HG03139 (cell line): ENCODE measurements at regions not wholly inside any gene's neighbourhood (a gene's known extent, or its start where the extent isn't known, plus 50 kb on each side); places are given as distances from the start of the nearest gene placed in this dataset.

Experiments
- ATAC-seq: cut with Tn5 transposase; IDR thresholded peaks from one replicate; pipeline ENCODE4 v1.9.1; 2021; ENCODE audit not compliant: unreplicated experiment

DNA sequence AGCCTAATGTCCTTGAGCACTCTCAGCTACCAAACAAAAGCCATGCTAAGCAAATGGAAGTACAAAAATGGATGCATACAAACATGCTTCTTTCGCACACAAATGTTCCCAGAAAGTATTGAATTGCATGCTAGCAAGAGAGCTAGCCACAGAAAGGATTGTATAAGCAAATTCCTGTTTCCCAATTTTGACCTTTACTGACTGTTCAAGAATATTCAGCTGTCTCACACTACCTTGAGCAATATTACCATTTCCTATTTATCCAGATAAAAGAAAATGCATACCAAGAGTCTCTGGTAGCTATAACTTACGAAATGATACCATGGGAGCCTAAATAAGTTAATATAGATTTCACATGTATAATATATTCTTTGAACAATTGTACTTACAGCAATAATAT lies 264.6 kb downstream of the TMEM167A start:
- no peak for ATAC-seq

- ATAC-seq, result no peak
Measured at GRCh38 chr5:82811490-82811889, 265.7 kb downstream of the TMEM167A start.

GRCh38 chr5:82809420-82810143 lies 267.6 kb downstream of the TMEM167A start:
- ATAC-seq, result no peak

DNA sequence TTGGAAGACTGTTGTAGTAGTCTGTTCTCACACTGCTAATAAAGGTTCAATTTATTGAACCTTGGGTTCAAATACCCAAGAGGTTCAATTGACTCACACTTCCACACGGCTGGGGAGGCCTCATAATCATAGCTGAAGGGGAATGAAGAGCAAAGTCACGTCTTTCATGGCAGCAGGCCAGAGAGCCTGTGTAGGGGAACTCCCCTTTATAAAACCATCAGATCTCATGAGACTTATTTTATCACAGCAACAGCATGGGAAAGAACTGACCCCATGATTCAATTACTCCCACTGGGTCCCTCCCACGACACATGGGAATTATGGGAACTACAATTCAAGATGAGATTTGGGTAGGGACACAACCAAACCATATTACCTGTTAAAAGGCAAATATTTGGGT lies 268.2 kb downstream of the TMEM167A start:
- ATAC-seq, result no peak

GRCh38 chr5:82807021-82807420 lies 270.2 kb downstream of the TMEM167A start:
- ATAC-seq, result no peak

DNA sequence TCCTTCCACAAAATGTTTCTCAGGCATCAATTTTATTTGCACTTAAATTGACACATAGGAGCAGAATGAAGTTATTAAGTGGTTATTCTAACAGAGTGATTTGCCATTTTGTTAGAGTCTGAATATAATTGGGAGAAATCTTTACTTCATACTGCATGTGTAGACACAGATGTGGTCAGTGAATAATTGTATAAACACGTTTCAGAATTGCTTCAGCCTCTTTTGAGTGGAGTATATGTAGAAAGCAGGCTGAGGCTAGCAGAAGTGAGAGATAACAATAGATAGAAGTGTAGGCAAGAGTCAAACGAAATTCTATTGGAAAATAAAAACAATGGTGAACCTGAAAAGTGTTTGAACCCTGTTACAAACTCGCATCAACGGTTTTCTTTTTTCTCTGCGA lies 270.7 kb downstream of the TMEM167A start:
- ATAC-seq, result no peak

DNA sequence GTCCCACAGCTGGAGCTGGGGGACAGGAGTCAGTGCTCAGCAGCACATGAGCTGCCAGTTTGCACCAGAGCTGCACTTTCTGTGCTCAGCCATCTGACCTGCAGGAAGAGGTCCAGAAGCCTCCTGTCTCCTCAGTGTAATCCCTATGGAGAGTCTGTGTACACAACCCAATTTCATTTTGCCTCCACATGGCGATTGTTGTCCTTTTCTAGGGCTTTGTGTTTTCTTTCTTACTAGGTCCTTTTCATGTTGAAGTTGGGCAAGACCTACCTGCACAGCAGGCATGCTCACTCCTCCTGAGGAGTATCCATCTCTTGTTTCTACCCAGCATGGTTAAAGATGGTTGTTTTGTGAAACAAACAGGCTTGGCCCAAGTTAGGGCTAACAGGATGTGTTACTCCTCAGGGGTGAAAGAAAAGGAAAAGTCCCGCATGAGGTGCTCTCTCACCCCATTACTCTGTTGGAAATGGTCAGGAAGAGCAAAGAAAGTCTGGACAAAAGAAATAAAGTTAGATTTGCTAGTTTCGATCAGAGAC lies 273.0 kb downstream of the TMEM167A start:
- ATAC-seq, result no peak

DNA sequence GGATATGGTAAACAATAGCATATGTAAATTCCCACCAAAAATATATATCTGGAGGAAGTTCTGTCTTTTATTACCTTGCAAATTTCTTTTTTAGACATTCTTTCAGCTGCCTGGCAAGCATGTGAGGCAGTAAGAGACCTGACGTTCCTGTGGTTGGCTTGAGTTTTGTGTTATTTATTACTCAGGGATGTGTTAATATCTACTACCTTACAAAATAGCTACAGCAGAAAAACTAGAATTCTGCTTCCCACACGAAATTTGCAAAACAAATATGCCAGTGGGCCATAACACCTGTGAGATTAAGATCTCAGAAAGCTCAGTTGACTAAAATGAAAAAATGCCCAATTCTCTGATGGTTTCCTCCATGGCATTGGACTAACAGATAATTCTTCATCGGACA lies 274.2 kb downstream of the TMEM167A start:
- peak; percentile 67 for ATAC-seq

- ATAC-seq, result no peak
Measured at GRCh38 chr5:82800826-82801225, 276.4 kb downstream of the TMEM167A start.

GRCh38 chr5:82799361-82800077 lies 277.7 kb downstream of the TMEM167A start:
- ATAC-seq, result no peak

- no peak for ATAC-seq
Measured at GRCh38 chr5:82798676-82799075, 278.5 kb downstream of the TMEM167A start.

- ATAC-seq, result no peak
Measured at GRCh38 chr5:82796643-82797416, 280.4 kb downstream of the TMEM167A start.

- ATAC-seq, result no peak
Measured at GRCh38 chr5:82794876-82795275, 282.3 kb downstream of the TMEM167A start.

DNA sequence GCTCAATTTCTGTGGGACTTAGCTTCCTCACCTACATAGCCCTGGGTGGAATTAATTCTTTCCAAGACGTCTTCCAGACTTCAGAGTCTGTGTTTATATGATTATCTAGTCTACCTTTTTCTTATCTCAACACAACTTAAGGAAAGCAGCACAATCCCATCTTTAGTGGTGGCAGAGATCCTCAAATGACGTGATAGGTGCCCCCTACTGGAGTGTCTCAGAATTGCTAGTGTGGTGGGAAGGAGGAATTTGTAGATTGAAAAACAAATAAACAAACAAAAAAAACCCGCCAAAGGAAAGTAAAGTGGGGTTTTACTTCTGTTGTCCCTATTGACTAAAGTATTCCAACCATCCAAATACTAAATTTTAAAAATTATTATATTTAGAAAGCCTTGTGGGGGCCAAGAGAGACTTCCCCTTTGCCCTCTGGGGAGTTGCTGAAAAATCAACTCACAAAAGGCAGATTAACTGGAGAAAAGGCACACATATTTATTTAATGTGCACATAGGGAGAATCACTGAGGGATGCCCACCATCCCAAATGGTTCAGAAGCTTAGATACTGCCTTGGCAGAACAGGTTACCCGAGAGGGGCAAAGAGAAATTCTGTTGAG lies 283.3 kb downstream of the TMEM167A start:
- ATAC-seq, result no peak

GRCh38 chr5:82792096-82792495 lies 285.1 kb downstream of the TMEM167A start:
- no peak for ATAC-seq

DNA sequence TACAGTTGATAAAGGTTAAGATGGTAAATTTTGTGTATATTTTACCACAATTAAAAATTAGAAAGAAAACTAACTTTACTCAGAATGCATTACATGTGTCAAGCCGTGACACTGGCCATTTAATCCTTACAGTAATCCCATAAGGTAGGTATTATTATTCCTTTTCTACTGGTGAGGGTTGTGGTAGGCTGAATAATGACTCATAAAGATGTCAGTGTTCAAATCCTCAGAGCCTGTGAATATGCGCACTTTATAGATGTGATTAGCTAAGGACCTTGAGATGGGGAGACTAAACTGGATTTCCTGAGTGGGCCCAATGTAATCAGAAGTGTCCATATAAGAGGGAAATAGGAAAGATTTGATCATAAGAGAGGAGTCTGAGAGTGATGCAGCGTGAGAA lies 288.1 kb downstream of the TMEM167A start:
- ATAC-seq, result no peak

GRCh38 chr5:82786748-82787147 lies 290.4 kb downstream of the TMEM167A start:
- ATAC-seq, result no peak

DNA sequence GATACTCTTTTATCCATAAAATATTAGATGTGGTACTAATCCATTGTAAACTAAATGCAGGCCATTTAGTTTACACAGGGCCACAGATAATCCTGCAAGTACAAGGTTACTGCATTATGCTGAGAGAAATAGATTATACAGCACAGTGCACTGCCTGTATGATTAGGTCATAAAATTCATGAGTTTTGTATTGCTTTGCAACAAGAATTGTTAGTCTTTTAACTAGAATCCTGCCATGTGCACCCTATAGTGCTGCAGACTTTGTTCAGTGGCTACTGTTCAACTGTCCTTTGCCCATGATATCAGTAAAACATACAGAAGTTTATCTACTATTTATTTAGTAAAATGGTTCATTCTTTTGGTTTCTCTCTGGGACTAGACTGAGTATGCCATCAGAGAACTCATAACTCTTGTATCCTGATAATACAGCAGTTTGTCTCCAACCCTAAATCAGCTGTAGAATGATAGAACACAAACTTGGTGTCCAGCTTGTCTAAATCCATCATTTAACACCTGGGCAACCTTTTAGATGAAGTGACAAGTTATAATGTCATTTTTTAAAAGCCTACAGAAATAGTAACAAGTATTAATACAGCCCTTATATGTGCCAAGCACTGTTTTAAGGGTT lies 291.2 kb downstream of the TMEM167A start:
- no peak for ATAC-seq

DNA sequence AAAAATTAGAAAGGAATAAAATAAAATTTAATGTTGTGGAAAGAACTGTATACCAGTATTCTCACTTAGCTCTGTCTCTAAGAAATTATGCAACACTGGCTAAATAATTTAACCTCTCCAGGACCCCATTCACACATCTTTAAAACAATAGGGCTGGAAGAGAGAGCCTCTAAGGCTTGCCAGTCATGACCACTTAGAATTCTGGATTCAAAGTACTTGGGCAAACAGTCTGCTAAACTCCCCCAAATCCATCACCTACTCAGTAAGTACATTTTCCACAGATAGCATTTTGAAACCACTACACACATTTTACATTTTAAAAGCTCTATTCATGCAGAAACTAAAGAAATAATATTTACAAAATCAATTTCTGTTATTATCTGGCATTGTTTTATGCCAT lies 291.7 kb downstream of the TMEM167A start:
- ATAC-seq, result no peak

GRCh38 chr5:82784521-82784920 lies 292.7 kb downstream of the TMEM167A start:
- no peak for ATAC-seq

- ATAC-seq, result no peak
Measured at GRCh38 chr5:82777106-82777505, 300.1 kb downstream of the TMEM167A start.
